Progenitor cell of endocrine pancreas (in vitro differentiated cells): ENCODE measurements at regions not wholly inside any gene's neighbourhood (a gene's known extent, or its start where the extent isn't known, plus 50 kb on each side); places are given as distances from the start of the nearest gene placed in this dataset.

Source experiments
- DNase-seq: peaks from one replicate; pipeline ENCODE4 v3.0.0; 2021; ENCODE audit warnings: low spot score; ENCODE audit not compliant: unreplicated experiment
- H3K27ac Mint-ChIP-seq: 2 replicates; pipeline ENCODE4 v1.8.0; 2021; ENCODE audit warnings: mild to moderate bottlenecking, moderate library complexity, mixed read lengths
- H3K27me3 Mint-ChIP-seq: 2 replicates; pipeline ENCODE4 v1.8.0; 2021; ENCODE audit warnings: mixed read lengths
- H3K36me3 Mint-ChIP-seq: 2 replicates; pipeline ENCODE4 v1.8.0; 2022; ENCODE audit warnings: mixed read lengths; ENCODE audit not compliant: insufficient read depth
- H3K4me1 Mint-ChIP-seq: 2 replicates; pipeline ENCODE4 v1.8.0; 2021; ENCODE audit warnings: low read depth, mixed read lengths
- H3K4me3 Mint-ChIP-seq: 2 replicates; pipeline ENCODE4 v1.8.0; 2021; ENCODE audit warnings: low read depth, mild to moderate bottlenecking, moderate library complexity, mixed read lengths
- H3K9me3 Mint-ChIP-seq: 2 replicates; pipeline ENCODE4 v1.8.0; 2021; ENCODE audit warnings: low read depth, mixed read lengths
- CTCF ChIP-seq: fragments of 200-600 bp; sonication (generic); IDR thresholded peaks from one replicate; pipeline ENCODE4 v1.5.0; 2021; ENCODE audit warnings: antibody characterized with exemption, mild to moderate bottlenecking; ENCODE audit not compliant: unreplicated experiment

GRCh38 chr3:176510097-176510496, 687.2 kb downstream of the TBL1XR1 start:
- no peak for DNase-seq
- Mint-ChIP-seq H3K4me1 (no peaks in the 10 kb centered on the region), H3K36me3 (peaks cover 14% of the 10 kb centered on the region), H3K27ac (no peak overlapping the region), H3K4me3 (no peak overlapping the region), H3K9me3 (peaks cover 47% of the 10 kb centered on the region), H3K27me3 (no peaks in the 10 kb centered on the region)
- TF ChIP-seq CTCF = no peak

DNA sequence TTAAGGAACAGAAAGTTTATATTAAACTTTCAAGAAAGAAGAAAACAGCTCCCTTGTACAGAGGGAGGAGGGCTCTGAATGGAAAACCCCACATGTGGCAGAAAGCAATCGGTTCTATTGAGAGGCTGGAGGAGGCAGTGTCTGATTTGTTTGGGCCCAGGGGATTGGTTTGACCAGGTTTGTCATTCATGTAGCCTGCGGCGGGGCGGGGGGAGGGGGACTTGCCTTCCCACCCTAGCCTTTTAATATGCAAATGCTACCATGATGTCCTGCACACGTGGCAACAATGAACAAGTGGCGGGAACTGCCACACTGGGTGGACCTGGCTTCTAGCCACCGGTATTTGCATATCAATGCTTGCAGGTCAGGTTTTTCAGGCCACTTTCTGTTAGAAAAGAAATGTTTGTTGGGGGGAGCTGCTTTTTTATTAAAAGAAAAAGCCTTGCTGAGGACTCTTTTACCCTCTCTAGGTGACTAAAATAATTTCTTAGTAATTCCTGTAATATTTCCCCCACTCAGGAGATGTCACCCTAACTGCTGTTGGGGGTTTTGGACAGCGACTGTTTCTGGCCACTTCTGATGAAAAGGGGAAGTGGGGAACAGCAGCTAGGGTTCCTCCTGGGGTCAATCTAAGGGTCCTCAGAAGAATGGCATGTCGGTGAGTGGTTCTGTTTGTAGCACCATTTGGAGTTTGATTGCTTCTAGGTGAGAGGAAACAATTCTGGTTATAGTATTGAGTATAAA, 691.2 kb downstream of the TBL1XR1 start:
- no peak overlapping the region for H3K4me3 Mint-ChIP-seq
- DNase-seq = no peak
- peaks cover 4% of the 10 kb centered on the region for H3K36me3 Mint-ChIP-seq
- H3K4me1 Mint-ChIP-seq = no peaks in the 10 kb centered on the region
- TF ChIP-seq CTCF = no peak
- H3K9me3 Mint-ChIP-seq = peaks cover 19% of the 10 kb centered on the region
- H3K27me3 Mint-ChIP-seq = no peaks in the 10 kb centered on the region
- H3K27ac Mint-ChIP-seq = no peak overlapping the region

- H3K4me3 Mint-ChIP-seq = no peak overlapping the region
- H3K9me3 Mint-ChIP-seq = peaks cover 2% of the 10 kb centered on the region
Measured at GRCh38 chr3:176491084-176491483, 706.2 kb downstream of the TBL1XR1 start.

DNA sequence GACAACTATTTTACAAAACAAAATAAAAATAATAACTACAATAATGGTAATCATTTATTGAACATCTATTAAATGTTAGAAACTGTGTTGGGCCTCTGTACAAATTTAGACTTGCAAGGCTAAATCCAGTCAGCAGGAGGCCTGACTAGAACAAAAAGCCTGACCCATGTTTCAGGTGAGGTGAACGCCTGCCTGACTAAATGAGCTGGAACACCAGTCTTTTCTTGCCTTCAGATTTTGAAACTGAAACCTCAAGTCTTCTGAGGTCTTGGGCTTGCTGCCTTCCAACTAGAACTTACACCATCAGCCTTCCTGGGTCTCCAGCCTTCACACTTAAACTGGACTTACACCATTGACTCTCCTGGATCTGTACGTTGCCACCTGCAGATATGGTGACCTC, 706.9 kb downstream of the TBL1XR1 start:
- Mint-ChIP-seq H3K36me3 (no peaks in the 10 kb centered on the region), H3K27me3 (no peaks in the 10 kb centered on the region), H3K9me3 (peaks cover 2% of the 10 kb centered on the region), H3K4me3 (no peak overlapping the region), H3K27ac (no peak overlapping the region), H3K4me1 (no peaks in the 10 kb centered on the region)
- no peak for DNase-seq
- TF ChIP-seq CTCF = no peak

More at GRCh38 chr3:176491084-176491483, 706.2 kb downstream of the TBL1XR1 start:
- DNase-seq = no peak
- Mint-ChIP-seq H3K27ac (no peak overlapping the region), H3K27me3 (no peaks in the 10 kb centered on the region), H3K4me1 (no peaks in the 10 kb centered on the region), H3K36me3 (no peaks in the 10 kb centered on the region)
- TF ChIP-seq CTCF = no peak

DNA sequence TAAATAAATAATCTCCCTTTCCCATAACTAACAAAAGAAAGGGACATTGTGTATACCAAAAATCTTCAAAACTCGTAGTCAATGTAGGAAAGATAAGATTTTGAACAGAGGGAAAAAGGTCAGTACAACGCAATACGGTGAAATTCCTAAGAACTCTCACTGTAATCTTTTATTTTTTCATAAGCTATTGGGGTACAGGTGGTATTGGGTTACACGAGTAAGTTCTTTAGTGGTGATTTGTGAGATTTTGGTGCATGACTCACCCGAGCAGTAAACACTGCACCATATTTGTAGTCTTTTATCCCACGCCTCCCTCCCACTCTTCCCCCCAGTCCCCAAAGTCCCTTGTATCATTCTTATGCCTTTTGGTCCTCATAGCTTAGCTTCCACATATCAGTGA, 718.0 kb downstream of the TBL1XR1 start:
- Mint-ChIP-seq H3K4me1 (peaks cover 2% of the 10 kb centered on the region), H3K27ac (no peak overlapping the region), H3K27me3 (no peaks in the 10 kb centered on the region), H3K36me3 (peaks cover 9% of the 10 kb centered on the region), H3K4me3 (no peak overlapping the region), H3K9me3 (peaks cover 54% of the 10 kb centered on the region)
- TF ChIP-seq CTCF = no peak
- no peak for DNase-seq
